Progenitor cell of endocrine pancreas (in vitro differentiated cells): ENCODE measurements at regions not wholly inside any gene's neighbourhood (a gene's known extent, or its start where the extent isn't known, plus 50 kb on each side); places are given as distances from the start of the nearest gene placed in this dataset.
"Not testable (repeated sequence)": the region's sequence is repeated elsewhere in the genome, so short reads cannot be mapped to it uniquely, and the experiment has no call there.

Source experiments
- DNase-seq: peaks from one replicate; pipeline ENCODE4 v3.0.0; 2021; ENCODE audit warnings: low spot score; ENCODE audit not compliant: unreplicated experiment
- H3K27ac Mint-ChIP-seq: 2 replicates; pipeline ENCODE4 v1.8.0; 2021; ENCODE audit warnings: mild to moderate bottlenecking, moderate library complexity, mixed read lengths
- H3K27me3 Mint-ChIP-seq: 2 replicates; pipeline ENCODE4 v1.8.0; 2021; ENCODE audit warnings: mixed read lengths
- H3K36me3 Mint-ChIP-seq: 2 replicates; pipeline ENCODE4 v1.8.0; 2022; ENCODE audit warnings: mixed read lengths; ENCODE audit not compliant: insufficient read depth
- H3K4me1 Mint-ChIP-seq: 2 replicates; pipeline ENCODE4 v1.8.0; 2021; ENCODE audit warnings: low read depth, mixed read lengths
- H3K4me3 Mint-ChIP-seq: 2 replicates; pipeline ENCODE4 v1.8.0; 2021; ENCODE audit warnings: low read depth, mild to moderate bottlenecking, moderate library complexity, mixed read lengths
- H3K9me3 Mint-ChIP-seq: 2 replicates; pipeline ENCODE4 v1.8.0; 2021; ENCODE audit warnings: low read depth, mixed read lengths
- TF ChIP-seq, protein P1 (sequence below): fragments of 200-600 bp; sonication (generic); IDR thresholded peaks from one replicate; pipeline ENCODE4 v1.5.0; 2021; ENCODE audit warnings: antibody characterized with exemption, mild to moderate bottlenecking; ENCODE audit not compliant: unreplicated experiment

GRCh38 chr11:127789927-127790326 is 789.4 kb upstream of the KIRREL3 start:
- H3K27me3 Mint-ChIP-seq: no peaks in the 10 kb centered on the region
- no peaks in the 10 kb centered on the region for H3K9me3 Mint-ChIP-seq
- TF ChIP-seq, protein P1, sequence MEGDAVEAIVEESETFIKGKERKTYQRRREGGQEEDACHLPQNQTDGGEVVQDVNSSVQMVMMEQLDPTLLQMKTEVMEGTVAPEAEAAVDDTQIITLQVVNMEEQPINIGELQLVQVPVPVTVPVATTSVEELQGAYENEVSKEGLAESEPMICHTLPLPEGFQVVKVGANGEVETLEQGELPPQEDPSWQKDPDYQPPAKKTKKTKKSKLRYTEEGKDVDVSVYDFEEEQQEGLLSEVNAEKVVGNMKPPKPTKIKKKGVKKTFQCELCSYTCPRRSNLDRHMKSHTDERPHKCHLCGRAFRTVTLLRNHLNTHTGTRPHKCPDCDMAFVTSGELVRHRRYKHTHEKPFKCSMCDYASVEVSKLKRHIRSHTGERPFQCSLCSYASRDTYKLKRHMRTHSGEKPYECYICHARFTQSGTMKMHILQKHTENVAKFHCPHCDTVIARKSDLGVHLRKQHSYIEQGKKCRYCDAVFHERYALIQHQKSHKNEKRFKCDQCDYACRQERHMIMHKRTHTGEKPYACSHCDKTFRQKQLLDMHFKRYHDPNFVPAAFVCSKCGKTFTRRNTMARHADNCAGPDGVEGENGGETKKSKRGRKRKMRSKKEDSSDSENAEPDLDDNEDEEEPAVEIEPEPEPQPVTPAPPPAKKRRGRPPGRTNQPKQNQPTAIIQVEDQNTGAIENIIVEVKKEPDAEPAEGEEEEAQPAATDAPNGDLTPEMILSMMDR: peak; percentile 54
- no peak for DNase-seq
- H3K27ac Mint-ChIP-seq: no peak overlapping the region
- H3K36me3 Mint-ChIP-seq: no peaks in the 10 kb centered on the region
- H3K4me3 Mint-ChIP-seq: no peak overlapping the region
- peaks cover 8% of the 10 kb centered on the region for H3K4me1 Mint-ChIP-seq

DNA sequence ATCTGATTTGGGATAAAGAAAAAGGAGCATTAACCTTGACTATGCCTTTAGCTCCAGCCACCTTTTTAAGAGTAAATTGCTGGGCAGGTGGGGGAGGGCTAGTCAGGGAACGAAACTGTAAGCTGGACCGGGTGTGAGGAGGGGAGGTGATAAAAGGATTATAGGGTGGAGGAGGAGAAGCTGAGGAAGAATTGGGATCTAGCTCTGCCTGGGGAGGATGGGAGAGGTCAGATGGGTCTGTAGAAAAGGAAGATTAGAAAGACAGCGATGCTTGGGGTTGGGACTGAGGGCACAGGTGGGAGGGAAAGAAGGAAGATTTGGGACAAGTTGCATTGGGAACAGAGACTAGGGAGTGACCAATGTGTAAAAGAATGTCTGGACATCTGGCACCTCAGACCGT is 772.4 kb upstream of the KIRREL3 start:
- H3K9me3 Mint-ChIP-seq, H3K4me1 Mint-ChIP-seq, DNase-seq, H3K27ac Mint-ChIP-seq, H3K36me3 Mint-ChIP-seq, H3K4me3 Mint-ChIP-seq, H3K27me3 Mint-ChIP-seq: not testable (repeated sequence)

GRCh38 chr11:127768931-127769330 is 768.4 kb upstream of the KIRREL3 start:
- not testable (repeated sequence) for H3K27me3 Mint-ChIP-seq, DNase-seq, H3K9me3 Mint-ChIP-seq, H3K4me3 Mint-ChIP-seq, H3K27ac Mint-ChIP-seq, H3K36me3 Mint-ChIP-seq, H3K4me1 Mint-ChIP-seq

- no peaks in the 10 kb centered on the region for H3K9me3 Mint-ChIP-seq
- no peak overlapping the region for H3K27ac Mint-ChIP-seq
- DNase-seq: no peak
- TF ChIP-seq, protein P1: no peak
- no peaks in the 10 kb centered on the region for H3K36me3 Mint-ChIP-seq
- H3K4me1 Mint-ChIP-seq: no peaks in the 10 kb centered on the region
- H3K27me3 Mint-ChIP-seq: no peaks in the 10 kb centered on the region
- no peak overlapping the region for H3K4me3 Mint-ChIP-seq
Observed at GRCh38 chr11:127766734-127767133, 766.2 kb upstream of the KIRREL3 start.

DNA sequence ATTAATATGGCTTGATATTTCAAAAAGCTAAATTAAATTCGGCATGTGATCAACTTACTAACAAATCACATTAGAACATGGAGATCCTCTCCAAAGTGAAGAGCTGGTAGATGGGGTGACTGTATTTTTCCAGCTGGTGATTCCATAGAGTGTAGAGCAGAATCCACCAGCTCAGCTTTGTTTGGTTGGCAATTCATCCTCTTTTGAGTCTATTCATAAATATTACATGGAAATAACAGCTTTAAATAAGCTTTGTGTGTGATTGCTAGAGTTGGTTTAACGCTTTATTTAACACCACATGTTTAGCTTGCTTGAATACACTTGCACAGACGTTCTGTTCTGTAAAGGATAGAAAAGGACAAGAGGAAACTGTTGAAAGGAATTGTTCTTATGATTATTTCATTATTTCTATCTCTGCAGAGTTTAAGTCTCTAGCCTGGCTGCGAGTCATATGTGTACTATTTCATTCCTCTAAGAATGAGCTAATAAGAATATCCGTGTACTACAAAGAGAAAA is 738.3 kb upstream of the KIRREL3 start:
- Mint-ChIP-seq H3K27me3 (peaks cover 6% of the 10 kb centered on the region), H3K27ac (no peak overlapping the region), H3K9me3 (no peaks in the 10 kb centered on the region), H3K4me1 (peaks cover 9% of the 10 kb centered on the region), H3K4me3 (no peak overlapping the region), H3K36me3 (no peaks in the 10 kb centered on the region)
- TF ChIP-seq, protein P1: no peak
- no peak for DNase-seq

DNA sequence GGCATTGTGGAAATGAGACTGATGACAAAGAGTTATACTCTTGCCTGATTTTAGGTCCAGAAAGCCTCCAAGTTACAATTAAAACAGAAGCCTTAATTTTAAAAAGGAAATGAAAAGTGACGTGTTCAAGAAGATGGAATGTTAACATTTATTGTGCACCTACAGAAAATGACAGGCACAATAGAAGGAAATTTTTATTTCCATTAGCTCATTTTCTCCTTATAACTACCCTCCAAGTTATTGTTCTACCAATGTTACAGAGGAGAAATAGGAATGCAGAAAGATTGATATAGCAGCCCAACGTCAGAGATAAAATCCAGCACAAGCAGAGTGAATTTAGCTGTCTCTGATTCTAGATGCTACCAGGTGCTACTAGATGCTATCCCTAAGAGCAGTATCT is 736.9 kb upstream of the KIRREL3 start:
- Mint-ChIP-seq H3K36me3 (no peaks in the 10 kb centered on the region), H3K9me3 (no peaks in the 10 kb centered on the region), H3K4me1 (peaks cover 14% of the 10 kb centered on the region), H3K4me3 (no peak overlapping the region), H3K27ac (no peak overlapping the region), H3K27me3 (peaks cover 6% of the 10 kb centered on the region)
- TF ChIP-seq, protein P1: no peak
- no peak for DNase-seq
